HepG2 (cell line): ENCODE measurements at regions not wholly inside any gene's neighbourhood (a gene's known extent, or its start where the extent isn't known, plus 50 kb on each side); places are given as distances from the start of the nearest gene placed in this dataset.

ENCODE experiments used
- ATAC-seq: fragments of 200-7000 bp; cut with Tn5 transposase; 3 replicates; pipeline ENCODE4 v1.9.1; 2020; ENCODE audit warnings: mild to moderate bottlenecking, moderate library complexity
- BruUV-seq: library from RNA; stranded (reverse); fragments of 400-500 nt; replicated peaks from 2 replicates; lab custom pipeline; 2021; lab: Mats Ljungman, UMichigan
- CTCF ChIA-PET: fragments of 300-600 bp; formaldehyde crosslinking; extraction: SDS; loops from one replicate; lab custom pipeline; 2021; ENCODE audit warnings: low total read pairs, inconsistent platforms, low intra/inter-chr PET ratio; lab: Yijun Ruan, JAX
- POLR2A ChIA-PET: fragments of 350-600 bp; sonication (Branson Sonifier 250); formaldehyde crosslinking; loops from one replicate; lab custom pipeline; 2020; ENCODE audit warnings: antibody characterized with exemption, inconsistent platforms; lab: Yijun Ruan, JAX
- DNase-seq: peaks from one replicate; pipeline ENCODE4 v3.0.0-alpha.2; 2015; ENCODE audit warnings: low spot score
- FAIRE-seq: peaks from 3 replicates; lab custom pipeline; 2011; peaks lifted over from hg19 to GRCh38; lab: Jason Lieb, UNC
- H2AFZ ChIP-seq: one replicate; pipeline ENCODE4 v1.6.1; 2011; ENCODE audit warnings: low read length, inconsistent platforms
- H3K27ac ChIP-seq: fragments of 300-600 bp; 3 replicates; pipeline ENCODE4 v1.8.0; 2011; ENCODE audit warnings: mixed run types, mild to moderate bottlenecking, mixed read lengths, low read length, inconsistent platforms; ENCODE audit not compliant: insufficient read depth; ENCODE audit errors: extremely low read length
- H3K27me3 ChIP-seq, 2 experiments: fragments of 200-600 bp in 1 of 2; 2 replicates in 1 of 2; 3 replicates in 1 of 2; pipeline versions ENCODE4 v1.6.0 to v1.8.0; 2011; ENCODE audit warnings: low read length in 2 of 2, mild to moderate bottlenecking in 2 of 2, moderate library complexity in 2 of 2, inconsistent platforms in 1 of 2; ENCODE audit not compliant: insufficient read depth in 2 of 2, control insufficient read depth in 1 of 2
- H3K36me3 ChIP-seq, 2 experiments: fragments of 200-600 bp in 1 of 2; replicated peaks in 1 of 2; 2 replicates in 1 of 2; 3 replicates in 1 of 2; pipeline versions ENCODE4 v1.5.1 to v1.8.0; 2011; ENCODE audit warnings: low read length in 2 of 2, inconsistent platforms in 1 of 2; ENCODE audit not compliant: insufficient read depth in 2 of 2, control insufficient read depth in 1 of 2
- H3K4me1 ChIP-seq: 2 replicates; pipeline ENCODE4 v1.5.1; 2012; ENCODE audit warnings: low read length, inconsistent platforms; ENCODE audit not compliant: insufficient read depth
- H3K4me2 ChIP-seq: 2 replicates; pipeline ENCODE4 v1.6.0; 2011; ENCODE audit warnings: low read depth, low read length, inconsistent platforms
- H3K4me3 ChIP-seq, 3 experiments: fragments of 200-600 bp in 1 of 3; sonication (generic), shearing (Covaris generic) in 1 of 3; replicated peaks in 1 of 3; 2 replicates each; pipeline ENCODE4 v1.5.1; 2011 to 2016; ENCODE audit warnings: low read length in 3 of 3, inconsistent platforms in 2 of 3, low read depth in 2 of 3, mild to moderate bottlenecking in 2 of 3, control low read depth in 1 of 3, mixed read lengths in 1 of 3; ENCODE audit not compliant: insufficient read depth in 1 of 3
- H3K79me2 ChIP-seq: one replicate; pipeline ENCODE4 v1.6.1; 2011; ENCODE audit warnings: low read length, inconsistent platforms; ENCODE audit not compliant: insufficient read depth
- H3K9ac ChIP-seq: 2 replicates; pipeline ENCODE4 v1.6.0; 2011; ENCODE audit warnings: mild to moderate bottlenecking, low read depth, low read length, inconsistent platforms; ENCODE audit not compliant: insufficient read depth
- H3K9me3 ChIP-seq: 2 replicates; pipeline ENCODE4 v1.5.1; 2012; ENCODE audit warnings: mild to moderate bottlenecking, low read length
- H4K20me1 ChIP-seq: 2 replicates; pipeline ENCODE4 v1.6.0; 2011; ENCODE audit warnings: inconsistent platforms, mild to moderate bottlenecking, low read length, moderate library complexity; ENCODE audit not compliant: insufficient read depth
- GATAD1 ChIP-seq: IDR thresholded peaks from 2 replicates; pipeline ENCODE4 v1.6.1; 2016; ENCODE audit warnings: missing genetic modification reagents, missing compliant biosample characterization
- IRF2 ChIP-seq: IDR thresholded peaks from 2 replicates; pipeline ENCODE4 v1.6.1; 2018; ENCODE audit warnings: missing genetic modification reagents, missing compliant biosample characterization
- MTA1 ChIP-seq: sonication (generic); formaldehyde crosslinking; IDR thresholded peaks from 2 replicates; pipeline ENCODE4 v1.4.0; 2020; ENCODE audit warnings: missing genetic modification reagents, mild to moderate bottlenecking, borderline replicate concordance
- MZF1 ChIP-seq: sonication (generic); formaldehyde crosslinking; IDR thresholded peaks from 2 replicates; pipeline ENCODE4 v1.8.1; 2023; ENCODE audit warnings: mild to moderate bottlenecking, missing genetic modification reagents, borderline replicate concordance
- TARDBP ChIP-seq: sonication (generic); formaldehyde crosslinking; IDR thresholded peaks from 2 replicates; pipeline ENCODE4 v1.8.0; 2022; ENCODE audit warnings: mild to moderate bottlenecking, missing genetic modification reagents
- ZNF431 ChIP-seq: sonication (generic); formaldehyde crosslinking; IDR thresholded peaks from 2 replicates; pipeline ENCODE4 v1.9.0; 2022; ENCODE audit warnings: missing genetic modification reagents, low read depth, mild to moderate bottlenecking, borderline replicate concordance
- ZNF501 ChIP-seq: sonication (generic); formaldehyde crosslinking; IDR thresholded peaks from 2 replicates; pipeline ENCODE4 v1.5.1; 2020; ENCODE audit warnings: mild to moderate bottlenecking, moderate library complexity, missing genetic modification reagents
- ZNF558 ChIP-seq: sonication (generic); formaldehyde crosslinking; IDR thresholded peaks from 2 replicates; pipeline ENCODE4 v1.9.0; 2022; ENCODE audit warnings: mild to moderate bottlenecking, missing genetic modification reagents, borderline replicate concordance
- ZNF563 ChIP-seq: sonication (generic); formaldehyde crosslinking; IDR thresholded peaks from 2 replicates; pipeline ENCODE4 v1.8.0; 2022; ENCODE audit warnings: mild to moderate bottlenecking, moderate library complexity, missing genetic modification reagents
- ZNF792 ChIP-seq: IDR thresholded peaks from 2 replicates; pipeline ENCODE4 v1.6.1; 2016
- WGBS: methylation state at CpG from one replicate; pipeline ENCODE4 v1.1.6; 2017; ENCODE audit warnings: low lambda C conversion rate; 5-methylcytosine and 5-hydroxymethylcytosine counted together
- in situ Hi-C: cut with HindIII; loops from 2 replicates; pipeline ENCODE4 v1.10.0; 2017; ENCODE audit warnings: low pct_unique_long_range_greater_than_20kb; ENCODE audit not compliant: extremely low pct_ligation_motif_present
- intact Hi-C: fragments of 100-400 bp; cut with micrococcal nuclease; formaldehyde crosslinking; loops from one replicate; pipeline ENCODE4 v1.10.0; 2022; ENCODE audit not compliant: unreplicated experiment
- TF ChIP-seq, protein P1 (sequence below): sonication (generic); formaldehyde crosslinking; IDR thresholded peaks from 2 replicates; pipeline ENCODE4 v1.8.0; 2022; ENCODE audit warnings: mild to moderate bottlenecking, missing genetic modification reagents; ENCODE audit not compliant: insufficient replicate concordance
- TF ChIP-seq, protein P2 (sequence below): sonication (generic); formaldehyde crosslinking; IDR thresholded peaks from 2 replicates; pipeline ENCODE4 v1.4.0; 2020; ENCODE audit warnings: missing genetic modification reagents, mild to moderate bottlenecking, borderline replicate concordance
- TF ChIP-seq, protein P3 (sequence below), 2 experiments: fragments of 450-650 bp in 1 of 2; sonication (generic) in 1 of 2; formaldehyde crosslinking; IDR thresholded peaks; 2 replicates each; pipeline versions ENCODE4 v1.5.0 to v1.8.0; 2020 to 2022; ENCODE audit warnings: mild to moderate bottlenecking in 1 of 2, missing genetic modification reagents in 1 of 2

DNA sequence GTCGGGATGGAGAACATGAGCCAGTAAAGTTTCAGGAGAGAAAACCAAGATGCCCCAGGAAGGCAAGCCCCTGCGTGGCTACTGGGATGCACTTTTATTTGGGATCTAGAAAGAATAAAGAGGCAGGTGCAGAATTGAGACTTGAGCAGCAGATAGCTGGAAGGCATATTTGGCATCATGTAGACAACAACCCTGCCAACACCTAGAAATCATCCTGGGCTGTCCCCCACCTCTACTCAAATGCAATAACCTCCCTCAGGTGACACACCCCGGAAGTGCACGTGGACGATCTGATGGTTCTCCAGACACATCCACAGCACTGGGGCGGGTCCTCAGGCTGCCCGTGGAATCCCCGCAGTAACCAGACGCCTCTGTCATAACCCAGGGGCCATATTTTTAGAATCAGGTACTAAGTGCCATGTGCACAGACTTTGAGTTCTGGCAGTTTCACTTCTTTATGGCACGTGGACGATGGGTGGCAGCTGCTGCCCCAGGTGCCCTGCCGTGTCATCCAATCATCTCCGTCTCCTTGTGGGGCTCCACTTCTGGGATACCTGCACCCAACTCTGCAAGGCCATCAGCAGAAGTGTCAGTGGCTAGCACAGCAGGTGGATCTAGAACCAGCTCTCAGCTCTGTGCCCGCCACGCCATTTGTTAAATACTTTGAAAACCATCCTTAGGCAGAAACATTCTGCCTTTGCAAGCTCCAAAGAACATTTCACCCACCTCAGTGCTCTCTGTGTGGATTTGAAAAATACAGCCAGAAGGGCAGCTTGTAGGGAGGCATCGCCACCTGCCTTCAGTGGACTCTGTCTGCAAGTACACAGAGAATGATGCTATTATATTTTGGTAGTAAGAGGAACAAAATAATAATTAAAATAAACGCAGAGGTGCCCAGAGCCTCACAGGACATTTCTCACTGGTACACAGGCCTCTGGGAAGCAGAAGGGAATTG is 771.7 kb upstream of the TMEM132C start:
- in situ Hi-C loops: no loop called here
- WGBS: 46% methylated on average over 13 of the region's 17 CpGs
- Histone ChIP-seq H3K9me3 (no peaks in the 10 kb centered on the region; the same call in 1 of the 2 replicates), H4K20me1 (no peaks in the 10 kb centered on the region), H3K4me2 (no peak overlapping the region), H3K79me2 (no peaks in the 10 kb centered on the region), H3K4me1 (no peaks in the 10 kb centered on the region; the same call in 1 of the 2 replicates), H3K4me3 (no peak overlapping the region), H3K9ac (no peak overlapping the region), H3K27me3 (no peaks in the 10 kb centered on the region; a peak in 1 of 5 replicates), H3K27ac (no peak overlapping the region), H2AFZ (no peak overlapping the region), H3K36me3 (no peaks in the 10 kb centered on the region)
- no TSS peak for BruUV-seq
- ChIA-PET POLR2A (no interaction called here), CTCF (no interaction called here)
- intact Hi-C loops: no loop called here
- DNase-seq (no peak), FAIRE-seq (no peak), ATAC-seq (no peak)
- TF ChIP-seq, protein P1, sequence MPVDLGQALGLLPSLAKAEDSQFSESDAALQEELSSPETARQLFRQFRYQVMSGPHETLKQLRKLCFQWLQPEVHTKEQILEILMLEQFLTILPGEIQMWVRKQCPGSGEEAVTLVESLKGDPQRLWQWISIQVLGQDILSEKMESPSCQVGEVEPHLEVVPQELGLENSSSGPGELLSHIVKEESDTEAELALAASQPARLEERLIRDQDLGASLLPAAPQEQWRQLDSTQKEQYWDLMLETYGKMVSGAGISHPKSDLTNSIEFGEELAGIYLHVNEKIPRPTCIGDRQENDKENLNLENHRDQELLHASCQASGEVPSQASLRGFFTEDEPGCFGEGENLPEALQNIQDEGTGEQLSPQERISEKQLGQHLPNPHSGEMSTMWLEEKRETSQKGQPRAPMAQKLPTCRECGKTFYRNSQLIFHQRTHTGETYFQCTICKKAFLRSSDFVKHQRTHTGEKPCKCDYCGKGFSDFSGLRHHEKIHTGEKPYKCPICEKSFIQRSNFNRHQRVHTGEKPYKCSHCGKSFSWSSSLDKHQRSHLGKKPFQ: no peak
- TF ChIP-seq ZNF792 (CRISPR knock-in tag): no peak
- no peak for TF ChIP-seq ZNF431
- TF ChIP-seq, protein P2, sequence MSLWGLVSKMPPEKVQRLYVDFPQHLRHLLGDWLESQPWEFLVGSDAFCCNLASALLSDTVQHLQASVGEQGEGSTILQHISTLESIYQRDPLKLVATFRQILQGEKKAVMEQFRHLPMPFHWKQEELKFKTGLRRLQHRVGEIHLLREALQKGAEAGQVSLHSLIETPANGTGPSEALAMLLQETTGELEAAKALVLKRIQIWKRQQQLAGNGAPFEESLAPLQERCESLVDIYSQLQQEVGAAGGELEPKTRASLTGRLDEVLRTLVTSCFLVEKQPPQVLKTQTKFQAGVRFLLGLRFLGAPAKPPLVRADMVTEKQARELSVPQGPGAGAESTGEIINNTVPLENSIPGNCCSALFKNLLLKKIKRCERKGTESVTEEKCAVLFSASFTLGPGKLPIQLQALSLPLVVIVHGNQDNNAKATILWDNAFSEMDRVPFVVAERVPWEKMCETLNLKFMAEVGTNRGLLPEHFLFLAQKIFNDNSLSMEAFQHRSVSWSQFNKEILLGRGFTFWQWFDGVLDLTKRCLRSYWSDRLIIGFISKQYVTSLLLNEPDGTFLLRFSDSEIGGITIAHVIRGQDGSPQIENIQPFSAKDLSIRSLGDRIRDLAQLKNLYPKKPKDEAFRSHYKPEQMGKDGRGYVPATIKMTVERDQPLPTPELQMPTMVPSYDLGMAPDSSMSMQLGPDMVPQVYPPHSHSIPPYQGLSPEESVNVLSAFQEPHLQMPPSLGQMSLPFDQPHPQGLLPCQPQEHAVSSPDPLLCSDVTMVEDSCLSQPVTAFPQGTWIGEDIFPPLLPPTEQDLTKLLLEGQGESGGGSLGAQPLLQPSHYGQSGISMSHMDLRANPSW: no peak
- no peak for TF ChIP-seq ZNF558 (CRISPR knock-in tag)
- TF ChIP-seq GATAD1 (CRISPR knock-in tag): no peak
- no peak for TF ChIP-seq MTA1 (CRISPR knock-in tag)
- no peak for TF ChIP-seq MZF1 (CRISPR knock-in tag)
- TF ChIP-seq, protein P3, sequence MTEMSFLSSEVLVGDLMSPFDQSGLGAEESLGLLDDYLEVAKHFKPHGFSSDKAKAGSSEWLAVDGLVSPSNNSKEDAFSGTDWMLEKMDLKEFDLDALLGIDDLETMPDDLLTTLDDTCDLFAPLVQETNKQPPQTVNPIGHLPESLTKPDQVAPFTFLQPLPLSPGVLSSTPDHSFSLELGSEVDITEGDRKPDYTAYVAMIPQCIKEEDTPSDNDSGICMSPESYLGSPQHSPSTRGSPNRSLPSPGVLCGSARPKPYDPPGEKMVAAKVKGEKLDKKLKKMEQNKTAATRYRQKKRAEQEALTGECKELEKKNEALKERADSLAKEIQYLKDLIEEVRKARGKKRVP (CRISPR knock-in tag; IDR thresholded peaks at IDR 0.05): no peak
- no peak for TF ChIP-seq TARDBP
- TF ChIP-seq ZNF501 (CRISPR knock-in tag): no peak
- TF ChIP-seq ZNF563 (CRISPR knock-in tag): no peak
- TF ChIP-seq IRF2 (CRISPR knock-in tag): no peak
